ENCODE measurements at regions not wholly inside any gene's neighbourhood (a gene's known extent, or its start where the extent isn't known, plus 50 kb on each side); places are given as distances from the start of the nearest gene placed in this dataset.

GRCh38 chr2:2950403-2950952, 427.1 kb downstream of the EIPR1 start:
- TF ChIP-seq CTCF (IDR thresholded peaks at IDR 0.05), result no peak
- TF ChIP-seq POLR2A (IDR thresholded peaks at IDR 0.05), result no peak
